Neuronal stem cell (in vitro differentiated cells): ENCODE measurements at regions not wholly inside any gene's neighbourhood (a gene's known extent, or its start where the extent isn't known, plus 50 kb on each side); places are given as distances from the start of the nearest gene placed in this dataset.
"Not testable (repeated sequence)": the region's sequence is repeated elsewhere in the genome, so short reads cannot be mapped to it uniquely, and the experiment has no call there.

Experiments
- DNase-seq: peaks from one replicate; pipeline ENCODE4 v3.0.0-alpha.2; 2013; ENCODE audit warnings: low spot score
- H2AFZ ChIP-seq: one replicate; pipeline ENCODE4 v1.6.1; 2013; ENCODE audit warnings: mild to moderate bottlenecking, low read length, inconsistent platforms
- H2AK5ac ChIP-seq: 2 replicates; pipeline ENCODE4 v1.6.1; 2013; ENCODE audit warnings: low read depth, mild to moderate bottlenecking, inconsistent platforms, low read length, moderate library complexity, mixed read lengths
- H2BK120ac ChIP-seq: 2 replicates; pipeline ENCODE4 v1.6.1; 2013; ENCODE audit warnings: low read depth, mild to moderate bottlenecking, inconsistent platforms, low read length, moderate library complexity, mixed read lengths
- H2BK12ac ChIP-seq: one replicate; pipeline ENCODE4 v1.6.1; 2013; ENCODE audit warnings: low read length, inconsistent platforms
- H2BK15ac ChIP-seq: 2 replicates; pipeline ENCODE4 v1.6.1; 2013; ENCODE audit warnings: mild to moderate bottlenecking, low read length, inconsistent platforms, mixed read lengths
- H2BK5ac ChIP-seq: one replicate; pipeline ENCODE4 v1.6.1; 2013; ENCODE audit warnings: inconsistent platforms, mild to moderate bottlenecking, low read length, moderate library complexity
- H3K14ac ChIP-seq: one replicate; pipeline ENCODE4 v1.6.1; 2013; ENCODE audit warnings: low read length, inconsistent platforms
- H3K18ac ChIP-seq: 2 replicates; pipeline ENCODE4 v1.6.1; 2013; ENCODE audit warnings: low read length, inconsistent platforms
- H3K23ac ChIP-seq: 2 replicates; pipeline ENCODE4 v1.6.1; 2013; ENCODE audit warnings: low read depth, mild to moderate bottlenecking, mixed read lengths, low read length, inconsistent platforms; ENCODE audit not compliant: poor library complexity
- H3K27ac ChIP-seq: replicated peaks from 3 replicates; pipeline ENCODE4 v1.5.1; 2013; ENCODE audit warnings: low read length, inconsistent platforms
- H3K27me3 ChIP-seq, 3 experiments: 2 replicates each; pipeline ENCODE4 v1.6.1; 2013; ENCODE audit warnings: low read length in 3 of 3, mild to moderate bottlenecking in 2 of 3, inconsistent platforms in 1 of 3, low read depth in 1 of 3, mixed read lengths in 1 of 3, moderate library complexity in 1 of 3; ENCODE audit not compliant: control insufficient read depth in 3 of 3, insufficient read depth in 3 of 3
- H3K36me3 ChIP-seq, 2 donors: replicated peaks in 1 of 2; 2 replicates each; pipeline ENCODE4 v1.6.1; 2013; ENCODE audit warnings: low read length in 2 of 2; ENCODE audit not compliant: control insufficient read depth in 2 of 2, insufficient read depth in 2 of 2
- H3K4ac ChIP-seq: 2 replicates; pipeline ENCODE4 v1.6.1; 2013; ENCODE audit warnings: inconsistent platforms, mild to moderate bottlenecking, low read length, moderate library complexity
- H3K4me1 ChIP-seq, 2 donors: 1 replicate in 1 of 2; 2 replicates in 1 of 2; pipeline ENCODE4 v1.6.1; 2013; ENCODE audit warnings: low read length in 2 of 2, low read depth in 1 of 2; ENCODE audit not compliant: control insufficient read depth in 2 of 2, insufficient read depth in 1 of 2
- H3K4me2 ChIP-seq: one replicate; pipeline ENCODE4 v1.6.1; 2013; ENCODE audit warnings: mild to moderate bottlenecking, low read length, inconsistent platforms; ENCODE audit not compliant: insufficient read depth, poor library complexity, severe bottlenecking
- H3K4me3 ChIP-seq, 2 donors: 2 replicates each; pipeline ENCODE4 v1.5.1; 2013; ENCODE audit warnings: low read length in 2 of 2, mild to moderate bottlenecking in 2 of 2, inconsistent platforms in 1 of 2, moderate library complexity in 1 of 2
- H3K79me1 ChIP-seq: one replicate; pipeline ENCODE4 v1.6.1; 2013; ENCODE audit warnings: low read depth, mild to moderate bottlenecking, inconsistent platforms, low read length, moderate library complexity
- H3K9ac ChIP-seq: one replicate; pipeline ENCODE4 v1.6.1; 2013; ENCODE audit warnings: mild to moderate bottlenecking, low read depth, low read length, inconsistent platforms; ENCODE audit not compliant: poor library complexity
- H3K9me3 ChIP-seq, 2 donors: replicated peaks in 1 of 2; 2 replicates each; pipeline versions ENCODE3 to v1.6.1; 2013; ENCODE audit warnings: low read length in 2 of 2, mild to moderate bottlenecking in 2 of 2, inconsistent platforms in 1 of 2, low read depth in 1 of 2, mixed read lengths in 1 of 2, moderate library complexity in 1 of 2; ENCODE audit not compliant: control insufficient read depth in 2 of 2, insufficient read depth in 1 of 2
- H4K8ac ChIP-seq: one replicate; pipeline ENCODE4 v1.6.1; 2013; ENCODE audit warnings: low read depth, mild to moderate bottlenecking, inconsistent platforms, low read length, moderate library complexity
- H4K91ac ChIP-seq: one replicate; pipeline ENCODE4 v1.6.1; 2013; ENCODE audit warnings: low read length, low read depth, mild to moderate bottlenecking, inconsistent platforms; ENCODE audit not compliant: poor library complexity
- WGBS, 2 donors: extraction: QIAGEN DNeasy Blood & Tissue Kit; methylation state at CpG; one replicate each; pipeline ENCODE4 v1.1.7; 2013; ENCODE audit warnings: missing lambda C conversion rate in 2 of 2, mixed read lengths in 1 of 2; ENCODE audit not compliant: insufficient read length in 2 of 2, insufficient replicate concordance in 1 of 2; ENCODE audit errors: extremely low coverage in 2 of 2; 5-methylcytosine and 5-hydroxymethylcytosine counted together

DNA sequence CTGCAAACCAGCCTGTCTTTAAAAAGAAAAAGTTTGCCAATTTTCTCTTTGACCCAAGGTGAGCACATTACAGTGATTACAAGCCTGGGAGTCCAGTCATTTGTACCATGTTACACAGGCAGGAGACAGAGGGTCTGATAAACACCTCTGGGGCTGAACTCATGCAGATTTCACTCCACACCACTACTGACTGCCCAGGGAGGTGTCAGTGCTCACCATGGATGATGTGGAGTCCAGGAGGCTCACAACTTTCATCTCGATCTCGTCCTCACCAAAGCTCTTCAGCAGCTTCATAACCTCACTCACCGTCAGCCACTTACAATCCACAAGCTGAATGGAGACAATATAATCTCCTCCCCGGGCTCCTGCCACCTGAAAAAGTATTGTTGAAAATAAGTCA, 302.4 kb downstream of the GOLGA6L6 start:
- DNase-seq, H3K14ac ChIP-seq, H3K36me3 ChIP-seq, H3K4me3 ChIP-seq, H2BK12ac ChIP-seq, H3K4me2 ChIP-seq, H4K91ac ChIP-seq, H3K4ac ChIP-seq, H2AFZ ChIP-seq, H3K27me3 ChIP-seq, H3K27ac ChIP-seq, H3K18ac ChIP-seq, H2BK120ac ChIP-seq, H3K9ac ChIP-seq, H2BK5ac ChIP-seq, H2BK15ac ChIP-seq, H2AK5ac ChIP-seq, H3K4me1 ChIP-seq, H3K79me1 ChIP-seq, H3K9me3 ChIP-seq, H4K8ac ChIP-seq, H3K23ac ChIP-seq: not testable (repeated sequence)
- no CpG with 5 or more reads among the region's 4 CpGs for WGBS, 2 donors

DNA sequence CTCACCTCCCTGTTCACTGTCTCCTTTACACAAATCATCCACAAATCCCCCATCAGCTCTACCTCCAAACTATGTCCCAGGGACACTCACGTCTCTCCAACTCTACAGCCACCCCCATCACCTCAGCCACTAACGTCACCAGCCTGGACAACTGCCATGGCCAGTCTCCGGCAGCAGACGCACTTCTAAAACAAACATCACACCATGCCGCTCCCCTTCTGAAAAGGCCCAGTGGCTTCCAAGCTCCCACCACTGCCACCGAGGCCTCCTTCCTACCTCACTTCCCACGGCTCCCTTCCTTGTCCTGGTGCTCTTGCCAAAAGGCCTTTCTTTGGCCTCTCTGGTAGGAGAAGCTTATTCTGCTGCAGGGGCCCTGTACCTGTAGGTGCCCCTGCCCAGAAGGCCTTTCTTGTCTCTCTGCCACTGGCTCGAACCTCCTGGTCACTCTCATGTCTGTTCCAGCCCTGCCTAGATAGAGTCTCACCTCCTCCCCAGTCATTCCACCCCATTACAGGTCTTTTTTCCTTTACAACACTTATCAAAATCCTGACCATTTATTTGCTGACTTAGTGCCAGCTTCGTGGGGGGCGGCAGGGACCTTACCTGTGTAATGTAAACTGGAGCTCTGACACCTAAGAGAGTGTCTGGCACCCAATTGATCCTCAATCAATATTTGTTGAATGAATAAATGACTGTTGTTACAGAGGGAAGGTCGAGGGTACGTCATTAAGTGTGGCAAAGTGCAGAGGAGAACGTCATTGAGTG, 304.2 kb downstream of the GOLGA6L6 start:
- not testable (repeated sequence) for H3K27ac ChIP-seq, H3K4me3 ChIP-seq, H3K4ac ChIP-seq, H3K36me3 ChIP-seq, H3K9me3 ChIP-seq, DNase-seq, H3K9ac ChIP-seq, H2AFZ ChIP-seq, H3K23ac ChIP-seq, H2BK12ac ChIP-seq, H2AK5ac ChIP-seq, H3K18ac ChIP-seq, H3K79me1 ChIP-seq, H3K4me2 ChIP-seq, H3K4me1 ChIP-seq, H4K8ac ChIP-seq, H2BK5ac ChIP-seq, H3K14ac ChIP-seq, H3K27me3 ChIP-seq, H2BK15ac ChIP-seq, H4K91ac ChIP-seq, H2BK120ac ChIP-seq
- no CpG with 5 or more reads among the region's 13 CpGs for WGBS, 2 donors

DNA sequence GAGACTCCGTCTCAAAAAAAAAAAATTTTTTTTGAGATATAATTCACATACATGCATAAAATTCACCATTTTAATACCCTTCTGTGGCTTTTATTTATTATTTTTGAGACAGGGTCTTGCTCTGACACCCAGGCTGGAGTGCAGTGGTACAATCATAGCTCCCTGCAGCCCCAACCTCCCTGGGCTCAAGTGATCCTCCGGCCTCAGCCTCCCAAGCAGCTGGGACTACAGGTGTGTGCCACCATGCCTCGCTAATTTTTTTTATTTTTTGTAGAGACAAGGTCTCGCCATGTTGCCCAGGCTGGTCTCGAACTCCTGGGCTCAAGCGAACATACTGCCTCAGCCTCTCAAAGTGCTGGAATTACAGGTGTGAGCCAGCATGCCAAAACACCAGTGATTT, 305.9 kb downstream of the GOLGA6L6 start:
- H3K4me3 ChIP-seq, H3K18ac ChIP-seq, H3K9me3 ChIP-seq, H2AFZ ChIP-seq, H3K4me1 ChIP-seq, DNase-seq, H3K27ac ChIP-seq, H3K14ac ChIP-seq, H2BK15ac ChIP-seq, H2BK120ac ChIP-seq, H3K36me3 ChIP-seq, H3K23ac ChIP-seq, H2AK5ac ChIP-seq, H3K27me3 ChIP-seq, H3K4me2 ChIP-seq, H4K91ac ChIP-seq, H3K4ac ChIP-seq, H2BK5ac ChIP-seq, H2BK12ac ChIP-seq, H4K8ac ChIP-seq, H3K9ac ChIP-seq, H3K79me1 ChIP-seq: not testable (repeated sequence)
- WGBS, 2 donors = no CpG with 5 or more reads among the region's 6 CpGs

DNA sequence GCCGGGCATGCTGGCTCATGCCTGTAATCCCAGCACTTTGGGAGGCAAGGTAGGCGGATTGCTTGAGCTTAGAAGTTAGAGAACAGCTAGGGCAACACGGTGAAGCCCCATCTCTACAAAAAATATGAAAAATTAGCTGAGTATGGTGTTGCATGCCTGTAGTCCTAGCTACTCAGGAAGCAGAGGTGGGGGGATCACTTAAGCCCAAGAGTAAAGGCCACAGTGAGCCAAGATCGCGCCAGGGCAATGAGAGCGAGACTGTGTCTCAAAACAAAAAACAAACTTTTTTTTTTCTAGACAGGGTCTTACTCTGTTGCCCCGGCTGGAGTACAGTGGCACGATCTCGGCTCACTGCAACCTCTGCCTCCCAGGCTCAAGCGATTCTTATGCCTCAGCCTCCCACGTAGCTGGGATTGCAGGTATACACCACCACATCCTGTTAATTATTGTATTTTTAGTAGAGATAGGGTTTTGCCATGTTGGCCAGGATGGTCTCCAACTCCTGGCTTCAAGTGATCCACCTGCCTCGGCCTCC, 307.5 kb downstream of the GOLGA6L6 start:
- H3K14ac ChIP-seq, H4K91ac ChIP-seq, H2AFZ ChIP-seq, H3K27ac ChIP-seq, H3K9ac ChIP-seq, DNase-seq, H3K9me3 ChIP-seq, H3K79me1 ChIP-seq, H2BK12ac ChIP-seq, H3K4me1 ChIP-seq, H2AK5ac ChIP-seq, H4K8ac ChIP-seq, H3K18ac ChIP-seq, H3K4me3 ChIP-seq, H3K4ac ChIP-seq, H3K36me3 ChIP-seq, H3K4me2 ChIP-seq, H2BK15ac ChIP-seq, H3K27me3 ChIP-seq, H2BK120ac ChIP-seq, H3K23ac ChIP-seq, H2BK5ac ChIP-seq: not testable (repeated sequence)
- no CpG with 5 or more reads among the region's 12 CpGs for WGBS, 2 donors
